ENCODE measurements at regions not wholly inside any gene's neighbourhood (a gene's known extent, or its start where the extent isn't known, plus 50 kb on each side); places are given as distances from the start of the nearest gene placed in this dataset.
"Not testable (repeated sequence)": the region's sequence is repeated elsewhere in the genome, so short reads cannot be mapped to it uniquely, and the experiment has no call there.

DNA sequence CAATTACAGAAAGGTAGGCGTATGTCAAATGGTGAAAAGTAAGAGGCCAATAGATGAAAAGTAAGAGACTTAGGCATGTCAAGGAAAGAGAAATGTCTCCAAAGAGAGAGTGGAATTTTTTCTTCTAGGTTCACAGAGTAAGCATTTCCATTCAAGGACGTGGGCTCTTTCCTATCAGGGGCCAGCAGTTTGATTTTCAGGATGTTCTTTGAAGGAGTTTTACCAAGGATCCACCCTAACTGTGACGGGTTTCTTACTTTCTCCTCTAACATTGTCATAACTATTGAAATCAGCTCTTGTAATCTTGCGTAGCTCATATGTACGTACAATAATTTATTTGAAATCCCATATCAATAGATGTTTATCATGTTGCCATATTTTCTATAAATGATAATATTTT lies 2112.2 kb upstream of the RAG2 start:
- no peak for DNase-seq

DNA sequence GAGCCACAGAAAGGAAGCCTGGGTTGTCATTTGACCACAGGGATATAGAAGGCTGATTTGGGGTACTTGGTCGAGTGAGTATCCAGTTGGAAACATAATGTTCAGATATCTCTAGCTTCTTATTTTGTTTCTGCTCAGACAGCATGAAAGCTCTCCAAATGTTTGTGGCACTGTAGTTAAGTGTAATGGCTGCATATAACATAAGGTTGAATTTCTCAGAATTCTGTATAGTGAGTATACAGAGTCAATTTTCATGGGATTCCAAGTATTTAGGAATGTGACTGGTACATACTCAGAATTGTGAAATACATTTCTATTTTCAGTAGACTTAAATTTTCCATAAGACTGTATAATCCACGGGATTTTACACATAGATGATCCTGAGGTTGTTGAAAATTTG lies 2102.1 kb upstream of the RAG2 start:
- DNase-seq, result no peak

- no peak for DNase-seq
These were observed 2095.3 kb upstream of the RAG2 start for GRCh38 chr11:38693306-38693705.

DNA sequence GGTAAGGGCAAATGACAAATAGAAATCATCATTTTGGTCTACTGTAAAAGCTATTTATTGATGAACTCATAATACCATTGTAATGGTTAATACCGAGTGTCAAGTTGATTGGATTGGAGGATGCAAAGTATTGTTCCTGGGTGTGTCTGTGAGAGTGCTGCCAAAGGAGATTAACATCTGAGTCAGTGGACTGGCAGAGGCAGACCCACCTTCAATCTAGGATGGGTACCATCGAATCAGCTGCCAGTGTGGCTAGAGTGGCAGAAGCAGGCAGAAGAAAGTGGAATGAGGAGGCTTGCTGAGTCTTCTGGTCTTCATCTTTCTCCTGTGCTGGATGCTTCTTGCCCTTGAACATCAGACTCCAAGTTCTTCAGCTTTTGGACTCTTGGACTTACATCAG lies 2092.2 kb upstream of the RAG2 start:
- not testable (repeated sequence) for DNase-seq

DNA sequence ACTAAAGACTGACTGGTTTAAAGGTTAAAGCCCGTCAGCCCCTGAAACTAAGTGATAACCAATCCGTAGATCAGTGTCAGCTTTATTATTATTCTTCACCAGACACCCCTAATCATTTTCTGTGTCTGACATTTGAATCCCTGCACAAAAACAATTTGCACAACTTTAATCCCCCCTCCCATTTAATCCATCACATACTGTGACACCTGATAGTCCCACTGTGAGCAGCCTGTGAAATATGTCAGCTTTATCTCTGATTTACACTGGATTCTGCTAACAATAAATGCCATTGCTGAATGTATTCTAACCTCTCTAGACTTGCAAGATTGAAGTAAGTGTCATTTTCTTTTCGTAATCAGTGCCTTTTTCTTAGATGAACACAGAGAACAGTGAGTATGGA lies 2089.0 kb upstream of the RAG2 start:
- DNase-seq, result no peak

- no peak for DNase-seq
These were observed 2085.4 kb upstream of the RAG2 start for GRCh38 chr11:38683484-38683883.

- DNase-seq, result no peak
These were observed 2082.7 kb upstream of the RAG2 start for GRCh38 chr11:38680746-38681145.

- no peak for DNase-seq
These were observed 2082.1 kb upstream of the RAG2 start for GRCh38 chr11:38680166-38680565.

GRCh38 chr11:38672445-38672844 lies 2074.4 kb upstream of the RAG2 start:
- DNase-seq, result no peak

GRCh38 chr11:38667359-38667758 lies 2069.3 kb upstream of the RAG2 start:
- DNase-seq, result no peak

- DNase-seq, result no peak
These were observed 2050.6 kb upstream of the RAG2 start for GRCh38 chr11:38648604-38649003.

GRCh38 chr11:38646382-38646781 lies 2048.3 kb upstream of the RAG2 start:
- DNase-seq, result no peak

DNA sequence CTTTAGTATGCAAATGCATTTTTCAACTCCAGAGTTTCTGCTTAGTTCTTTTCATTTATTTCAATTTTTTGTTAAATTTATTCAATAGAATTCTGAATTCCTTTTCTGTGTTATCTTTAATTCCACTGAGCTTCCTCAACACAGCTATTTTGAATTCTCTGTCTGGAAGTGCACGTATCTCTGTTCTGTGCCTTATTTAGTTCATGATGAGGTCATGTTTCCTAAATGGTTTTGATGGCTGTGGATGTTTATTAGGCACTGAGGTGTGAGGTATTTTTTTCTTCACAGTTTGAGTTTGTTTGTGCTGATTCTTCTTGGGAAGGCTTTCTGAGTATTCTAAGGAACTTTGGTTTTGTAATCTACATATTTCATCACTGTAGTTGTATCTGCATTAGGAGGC lies 2042.8 kb upstream of the RAG2 start:
- DNase-seq, result no peak

DNA sequence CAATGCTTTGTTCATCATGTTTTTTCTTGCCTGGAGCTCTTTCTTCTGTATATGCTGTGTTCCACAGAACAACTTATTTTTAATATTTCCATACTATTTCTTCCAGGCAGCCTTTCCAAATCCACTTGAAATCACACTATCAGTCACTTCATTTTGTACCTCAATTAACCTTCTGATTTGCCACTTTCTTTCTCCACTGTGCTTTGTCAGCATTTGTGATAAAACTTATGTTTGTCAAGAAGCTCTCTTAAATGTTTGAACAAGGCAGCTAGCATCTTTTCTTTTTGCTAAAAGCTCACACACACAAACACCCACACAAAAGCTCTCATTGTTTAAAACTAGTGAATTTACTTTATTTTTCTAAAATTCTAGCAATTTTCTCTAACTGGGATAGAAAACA lies 2014.7 kb upstream of the RAG2 start:
- DNase-seq, result no peak

DNA sequence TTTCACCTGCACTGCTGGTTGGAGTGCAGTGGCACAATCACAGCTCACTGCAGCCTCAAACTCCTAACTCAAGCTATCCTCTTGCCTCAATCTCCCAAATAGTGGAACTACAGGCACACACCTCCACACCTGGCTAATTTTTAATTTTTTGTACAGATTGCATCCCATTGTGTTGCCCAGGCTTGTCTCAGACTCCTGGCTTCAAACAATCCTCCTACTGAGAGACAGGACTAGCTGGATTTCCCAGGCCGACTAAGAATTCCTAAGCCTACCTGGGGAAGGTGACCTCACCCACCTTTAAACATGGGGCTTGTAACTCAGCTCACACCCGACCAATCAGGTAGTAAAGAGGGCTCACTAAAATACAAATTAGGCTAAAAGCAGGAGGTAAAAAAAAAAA lies 2003.3 kb upstream of the RAG2 start:
- not testable (repeated sequence) for DNase-seq

DNA sequence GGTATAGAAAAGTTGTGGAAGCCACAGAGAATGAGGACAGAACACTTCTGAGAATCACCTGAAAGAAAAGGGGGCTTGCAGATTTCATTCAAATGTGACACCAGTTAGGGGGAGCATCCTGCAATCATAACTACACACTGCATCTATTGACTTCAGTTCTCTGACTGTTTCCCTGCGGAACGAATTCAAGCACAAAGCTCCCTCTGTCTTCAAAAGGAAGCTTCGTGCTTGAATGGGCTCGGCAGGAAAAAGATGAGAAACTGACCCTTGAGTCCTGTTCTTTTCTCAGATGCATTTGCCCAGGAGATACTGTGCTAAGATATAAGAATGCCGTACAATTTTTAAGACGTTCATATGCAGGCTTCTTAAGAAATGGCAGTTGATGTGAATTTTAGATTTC lies 2000.4 kb upstream of the RAG2 start:
- no peak for DNase-seq

GRCh38 chr11:38595359-38596016 lies 1997.5 kb upstream of the RAG2 start:
- not testable (repeated sequence) for DNase-seq

GRCh38 chr11:38594895-38595294 lies 1996.9 kb upstream of the RAG2 start:
- DNase-seq, result no peak

DNA sequence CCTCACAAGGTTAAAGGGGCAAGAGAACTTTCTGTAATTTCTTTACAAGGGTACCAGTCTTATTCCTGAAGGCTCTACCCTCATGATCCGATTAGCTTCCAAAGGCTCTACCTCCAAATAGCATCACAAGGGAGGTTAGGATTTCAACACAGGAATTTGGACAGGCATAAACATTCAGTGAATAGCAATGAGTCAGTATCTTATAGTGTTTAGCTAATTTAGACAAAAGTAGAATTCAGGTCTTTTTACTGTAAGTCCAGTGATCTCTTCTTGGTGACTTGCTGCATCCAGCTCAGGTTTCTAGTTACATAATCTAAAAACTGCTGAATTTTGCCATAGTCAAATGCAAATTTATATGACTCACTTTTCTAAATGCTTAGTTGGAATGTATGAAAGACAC lies 1995.6 kb upstream of the RAG2 start:
- DNase-seq, result no peak

GRCh38 chr11:38582756-38583155 lies 1984.7 kb upstream of the RAG2 start:
- no peak for DNase-seq

DNA sequence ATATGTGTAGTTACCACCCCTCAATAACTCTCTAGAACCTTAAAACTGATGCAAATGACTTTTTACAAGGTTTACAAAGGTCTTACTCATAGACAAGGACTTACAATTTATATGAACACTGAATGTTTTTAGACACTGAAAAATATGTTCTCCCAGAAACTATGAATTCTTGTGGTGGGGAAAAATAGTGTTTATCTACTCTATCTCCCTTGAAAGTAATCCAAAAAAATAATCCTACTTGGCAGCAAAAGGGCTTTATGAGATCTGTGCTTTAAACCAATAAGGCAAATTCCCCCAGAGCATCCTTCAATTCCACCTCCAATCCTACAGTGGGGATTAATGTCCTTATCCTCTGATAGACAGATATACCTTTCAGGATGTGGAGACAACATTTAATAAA lies 1984.1 kb upstream of the RAG2 start:
- DNase-seq, result no peak

GRCh38 chr11:38577769-38578168 lies 1979.7 kb upstream of the RAG2 start:
- no peak for DNase-seq

GRCh38 chr11:38562562-38562961 lies 1964.5 kb upstream of the RAG2 start:
- no peak for DNase-seq

- no peak for DNase-seq
These were observed 1955.1 kb upstream of the RAG2 start for GRCh38 chr11:38553148-38553547.

- no peak for DNase-seq
These were observed 1949.4 kb upstream of the RAG2 start for GRCh38 chr11:38547462-38547861.

GRCh38 chr11:38543986-38544385 lies 1946.0 kb upstream of the RAG2 start:
- DNase-seq, result no peak
